SK-N-SH treated with all-trans-retinoic acid at 6 μM for 48 hours (cell line): ENCODE measurements at regions not wholly inside any gene's neighbourhood (a gene's known extent, or its start where the extent isn't known, plus 50 kb on each side); places are given as distances from the start of the nearest gene placed in this dataset.

Experiments used
- ATAC-seq: fragments of 200-7000 bp; cut with Tn5 transposase; 3 replicates; pipeline ENCODE4 v1.9.1; 2020; ENCODE audit warnings: mild to moderate bottlenecking, moderate library complexity
- ARNTL ChIP-seq: fragments of 450-650 bp; formaldehyde crosslinking; IDR thresholded peaks from 2 replicates; pipeline ENCODE4 v1.5.0; 2020; ENCODE audit warnings: low read depth, mild to moderate bottlenecking, moderate library complexity, borderline replicate concordance
- BACH2 ChIP-seq: fragments of 250-450 bp; sonication (Bioruptor Pico); IDR thresholded peaks from 2 replicates; pipeline ENCODE4 v1.9.0; 2021; ENCODE audit warnings: mild to moderate bottlenecking, borderline replicate concordance
- CSDC2 ChIP-seq: fragments of 250-450 bp; sonication (Bioruptor Pico); IDR thresholded peaks from 2 replicates; pipeline ENCODE4 v1.5.0; 2020; ENCODE audit warnings: mild to moderate bottlenecking, moderate library complexity
- ESRRG ChIP-seq: fragments of 250-450 bp; sonication (Bioruptor Pico); IDR thresholded peaks from 2 replicates; pipeline ENCODE4 v1.6.1; 2021; ENCODE audit warnings: mild to moderate bottlenecking
- GLIS3 ChIP-seq: fragments of 250-450 bp; sonication (Bioruptor Pico); IDR thresholded peaks from 2 replicates; pipeline ENCODE4 v1.5.0; 2020; ENCODE audit warnings: mild to moderate bottlenecking, moderate library complexity
- ISL1 ChIP-seq: fragments of 250-450 bp; sonication (Bioruptor Pico); IDR thresholded peaks from 2 replicates; pipeline ENCODE4 v2.1.2; 2022; ENCODE audit warnings: mild to moderate bottlenecking, moderate library complexity
- OSR1 ChIP-seq: fragments of 250-450 bp; sonication (Bioruptor Pico); IDR thresholded peaks from 2 replicates; pipeline ENCODE4 v1.8.0; 2022; ENCODE audit warnings: moderate library complexity, mild to moderate bottlenecking, inconsistent platforms
- PPARA ChIP-seq: fragments of 250-450 bp; sonication (Bioruptor Pico); IDR thresholded peaks from 2 replicates; pipeline ENCODE4 v1.5.0; 2020; ENCODE audit warnings: mild to moderate bottlenecking, borderline replicate concordance
- RARB ChIP-seq: fragments of 250-450 bp; sonication (Bioruptor Pico); IDR thresholded peaks from 2 replicates; pipeline ENCODE4 v1.8.0; 2021; ENCODE audit warnings: mild to moderate bottlenecking, moderate library complexity
- SNAI2 ChIP-seq: fragments of 250-450 bp; sonication (Bioruptor Pico); IDR thresholded peaks from 2 replicates; pipeline ENCODE4 v1.5.0; 2020; ENCODE audit warnings: mild to moderate bottlenecking, moderate library complexity
- TCF4 ChIP-seq: fragments of 250-450 bp; sonication (Bioruptor Pico); IDR thresholded peaks from 2 replicates; pipeline ENCODE4 v1.8.0; 2021; ENCODE audit warnings: mild to moderate bottlenecking, moderate library complexity, borderline replicate concordance
- TOX ChIP-seq: fragments of 250-450 bp; sonication (Bioruptor Pico); IDR thresholded peaks from 2 replicates; pipeline ENCODE4 v1.8.0; 2021; ENCODE audit warnings: mild to moderate bottlenecking, moderate library complexity, borderline replicate concordance
- ZC3H10 ChIP-seq: fragments of 250-450 bp; sonication (Bioruptor Pico); IDR thresholded peaks from 2 replicates; pipeline ENCODE4 v1.5.1; 2021; ENCODE audit warnings: mild to moderate bottlenecking, moderate library complexity
- ZFP3 ChIP-seq: fragments of 250-450 bp; sonication (Bioruptor Pico); IDR thresholded peaks from 2 replicates; pipeline ENCODE4 v1.5.0; 2020; ENCODE audit warnings: mild to moderate bottlenecking, moderate library complexity
- ZFP30 ChIP-seq: fragments of 450-650 bp; formaldehyde crosslinking; IDR thresholded peaks from 2 replicates; pipeline ENCODE4 v1.5.0; 2022; ENCODE audit warnings: mild to moderate bottlenecking, moderate library complexity
- ZNF565 ChIP-seq: fragments of 450-650 bp; formaldehyde crosslinking; conservative IDR thresholded peaks from 2 replicates; pipeline ENCODE4 v1.5.0; 2020; ENCODE audit warnings: low read depth, mild to moderate bottlenecking, moderate library complexity
- ZNF8 ChIP-seq: fragments of 450-650 bp; formaldehyde crosslinking; IDR thresholded peaks from 2 replicates; pipeline ENCODE4 v1.5.0; 2020; ENCODE audit warnings: mild to moderate bottlenecking, moderate library complexity
- TF ChIP-seq, protein P1 (sequence below): fragments of 250-450 bp; sonication (Bioruptor Pico); IDR thresholded peaks from 2 replicates; pipeline ENCODE4 v1.5.1; 2021; ENCODE audit warnings: mild to moderate bottlenecking, moderate library complexity
- TF ChIP-seq, protein P2 (sequence below): fragments of 250-450 bp; sonication (Bioruptor Pico); IDR thresholded peaks from 2 replicates; pipeline ENCODE4 v1.5.0; 2020; ENCODE audit warnings: mild to moderate bottlenecking, moderate library complexity
- TF ChIP-seq, protein P3 (sequence below): fragments of 250-450 bp; sonication (Bioruptor Pico); IDR thresholded peaks from 2 replicates; pipeline ENCODE4 v1.8.0; 2021; ENCODE audit warnings: low read depth, mild to moderate bottlenecking, moderate library complexity, borderline replicate concordance
- TF ChIP-seq, protein P4 (sequence below): fragments of 250-450 bp; sonication (Bioruptor Pico); IDR thresholded peaks from 2 replicates; pipeline ENCODE4 v1.5.1; 2020; ENCODE audit warnings: low read depth, mild to moderate bottlenecking, moderate library complexity
- TF ChIP-seq, protein P5 (sequence below): fragments of 250-450 bp; sonication (Bioruptor Pico); IDR thresholded peaks from 2 replicates; pipeline ENCODE4 v1.8.0; 2020; ENCODE audit warnings: mild to moderate bottlenecking, moderate library complexity, borderline replicate concordance

DNA sequence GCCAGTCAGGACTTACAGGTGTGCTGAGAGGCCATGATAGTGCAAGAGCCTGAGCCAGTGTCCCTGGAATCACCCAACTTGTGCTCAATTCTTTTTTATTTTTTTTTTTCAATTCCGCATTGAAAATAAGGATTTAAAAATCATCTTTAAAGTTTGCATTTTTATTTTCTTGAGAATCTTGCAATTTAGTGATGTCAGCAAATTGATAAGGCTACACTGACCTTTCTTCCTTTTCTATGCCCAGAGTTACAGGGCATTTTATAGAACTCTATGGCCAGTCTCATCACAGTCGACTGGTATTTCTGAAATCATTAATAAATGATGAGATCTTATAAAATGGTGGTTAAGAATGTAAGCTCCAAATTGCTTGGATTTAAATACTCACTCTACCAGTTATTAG, 63.3 kb upstream of the PRKD1 start:
- no peak for ATAC-seq
- TF ChIP-seq PPARA (CRISPR knock-in tag) (no peak), ZFP30 (CRISPR knock-in tag) (no peak), ARNTL (CRISPR knock-in tag) (no peak)

DNA sequence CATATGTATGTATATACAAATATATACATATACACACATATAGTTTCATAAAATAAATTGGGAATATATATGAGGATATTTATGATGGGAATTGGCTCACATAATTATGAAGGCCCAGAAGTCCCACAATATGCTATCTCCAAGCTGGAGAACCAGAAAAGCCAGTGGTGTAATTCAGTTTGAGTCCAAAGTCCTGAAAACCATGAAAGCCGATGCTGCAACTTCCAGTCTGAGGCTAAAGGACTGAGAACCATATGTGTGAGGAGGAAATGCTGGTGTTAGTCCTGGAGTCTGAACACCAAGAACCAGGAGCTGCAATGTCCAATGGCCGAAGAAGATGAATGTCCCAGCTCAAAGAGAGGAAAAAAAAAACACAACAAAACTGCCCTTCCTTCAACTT, 65.5 kb upstream of the PRKD1 start:
- ATAC-seq = no peak
- TF ChIP-seq CSDC2 (CRISPR knock-in tag) = no peak
- no peak for TF ChIP-seq ESRRG (CRISPR knock-in tag)
- TF ChIP-seq ZNF565 (CRISPR knock-in tag) = no peak
- TF ChIP-seq OSR1 (CRISPR knock-in tag) = no peak
- no peak for TF ChIP-seq RARB
- TF ChIP-seq SNAI2 = no peak
- TF ChIP-seq ZNF8 (CRISPR knock-in tag) = no peak
- TF ChIP-seq GLIS3 = no peak
- no peak for TF ChIP-seq TOX (CRISPR knock-in tag)
- TF ChIP-seq ARNTL (CRISPR knock-in tag) = no peak
- TF ChIP-seq, protein P1, sequence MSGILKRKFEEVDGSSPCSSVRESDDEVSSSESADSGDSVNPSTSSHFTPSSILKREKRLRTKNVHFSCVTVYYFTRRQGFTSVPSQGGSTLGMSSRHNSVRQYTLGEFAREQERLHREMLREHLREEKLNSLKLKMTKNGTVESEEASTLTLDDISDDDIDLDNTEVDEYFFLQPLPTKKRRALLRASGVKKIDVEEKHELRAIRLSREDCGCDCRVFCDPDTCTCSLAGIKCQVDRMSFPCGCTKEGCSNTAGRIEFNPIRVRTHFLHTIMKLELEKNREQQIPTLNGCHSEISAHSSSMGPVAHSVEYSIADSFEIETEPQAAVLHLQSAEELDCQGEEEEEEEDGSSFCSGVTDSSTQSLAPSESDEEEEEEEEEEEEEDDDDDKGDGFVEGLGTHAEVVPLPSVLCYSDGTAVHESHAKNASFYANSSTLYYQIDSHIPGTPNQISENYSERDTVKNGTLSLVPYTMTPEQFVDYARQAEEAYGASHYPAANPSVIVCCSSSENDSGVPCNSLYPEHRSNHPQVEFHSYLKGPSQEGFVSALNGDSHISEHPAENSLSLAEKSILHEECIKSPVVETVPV (CRISPR knock-in tag) = no peak
- TF ChIP-seq ZFP3 (CRISPR knock-in tag) = no peak
- no peak for TF ChIP-seq BACH2 (CRISPR knock-in tag)
- TF ChIP-seq, protein P2, sequence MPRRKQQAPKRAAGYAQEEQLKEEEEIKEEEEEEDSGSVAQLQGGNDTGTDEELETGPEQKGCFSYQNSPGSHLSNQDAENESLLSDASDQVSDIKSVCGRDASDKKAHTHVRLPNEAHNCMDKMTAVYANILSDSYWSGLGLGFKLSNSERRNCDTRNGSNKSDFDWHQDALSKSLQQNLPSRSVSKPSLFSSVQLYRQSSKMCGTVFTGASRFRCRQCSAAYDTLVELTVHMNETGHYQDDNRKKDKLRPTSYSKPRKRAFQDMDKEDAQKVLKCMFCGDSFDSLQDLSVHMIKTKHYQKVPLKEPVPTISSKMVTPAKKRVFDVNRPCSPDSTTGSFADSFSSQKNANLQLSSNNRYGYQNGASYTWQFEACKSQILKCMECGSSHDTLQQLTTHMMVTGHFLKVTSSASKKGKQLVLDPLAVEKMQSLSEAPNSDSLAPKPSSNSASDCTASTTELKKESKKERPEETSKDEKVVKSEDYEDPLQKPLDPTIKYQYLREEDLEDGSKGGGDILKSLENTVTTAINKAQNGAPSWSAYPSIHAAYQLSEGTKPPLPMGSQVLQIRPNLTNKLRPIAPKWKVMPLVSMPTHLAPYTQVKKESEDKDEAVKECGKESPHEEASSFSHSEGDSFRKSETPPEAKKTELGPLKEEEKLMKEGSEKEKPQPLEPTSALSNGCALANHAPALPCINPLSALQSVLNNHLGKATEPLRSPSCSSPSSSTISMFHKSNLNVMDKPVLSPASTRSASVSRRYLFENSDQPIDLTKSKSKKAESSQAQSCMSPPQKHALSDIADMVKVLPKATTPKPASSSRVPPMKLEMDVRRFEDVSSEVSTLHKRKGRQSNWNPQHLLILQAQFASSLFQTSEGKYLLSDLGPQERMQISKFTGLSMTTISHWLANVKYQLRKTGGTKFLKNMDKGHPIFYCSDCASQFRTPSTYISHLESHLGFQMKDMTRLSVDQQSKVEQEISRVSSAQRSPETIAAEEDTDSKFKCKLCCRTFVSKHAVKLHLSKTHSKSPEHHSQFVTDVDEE (CRISPR knock-in tag) = no peak
- TF ChIP-seq, protein P3, sequence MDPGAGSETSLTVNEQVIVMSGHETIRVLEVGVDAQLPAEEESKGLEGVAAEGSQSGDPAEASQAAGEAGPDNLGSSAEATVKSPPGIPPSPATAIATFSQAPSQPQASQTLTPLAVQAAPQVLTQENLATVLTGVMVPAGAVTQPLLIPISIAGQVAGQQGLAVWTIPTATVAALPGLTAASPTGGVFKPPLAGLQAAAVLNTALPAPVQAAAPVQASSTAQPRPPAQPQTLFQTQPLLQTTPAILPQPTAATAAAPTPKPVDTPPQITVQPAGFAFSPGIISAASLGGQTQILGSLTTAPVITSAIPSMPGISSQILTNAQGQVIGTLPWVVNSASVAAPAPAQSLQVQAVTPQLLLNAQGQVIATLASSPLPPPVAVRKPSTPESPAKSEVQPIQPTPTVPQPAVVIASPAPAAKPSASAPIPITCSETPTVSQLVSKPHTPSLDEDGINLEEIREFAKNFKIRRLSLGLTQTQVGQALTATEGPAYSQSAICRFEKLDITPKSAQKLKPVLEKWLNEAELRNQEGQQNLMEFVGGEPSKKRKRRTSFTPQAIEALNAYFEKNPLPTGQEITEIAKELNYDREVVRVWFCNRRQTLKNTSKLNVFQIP (CRISPR knock-in tag) = no peak
- no peak for TF ChIP-seq ZFP30 (CRISPR knock-in tag)
- TF ChIP-seq, protein P4, sequence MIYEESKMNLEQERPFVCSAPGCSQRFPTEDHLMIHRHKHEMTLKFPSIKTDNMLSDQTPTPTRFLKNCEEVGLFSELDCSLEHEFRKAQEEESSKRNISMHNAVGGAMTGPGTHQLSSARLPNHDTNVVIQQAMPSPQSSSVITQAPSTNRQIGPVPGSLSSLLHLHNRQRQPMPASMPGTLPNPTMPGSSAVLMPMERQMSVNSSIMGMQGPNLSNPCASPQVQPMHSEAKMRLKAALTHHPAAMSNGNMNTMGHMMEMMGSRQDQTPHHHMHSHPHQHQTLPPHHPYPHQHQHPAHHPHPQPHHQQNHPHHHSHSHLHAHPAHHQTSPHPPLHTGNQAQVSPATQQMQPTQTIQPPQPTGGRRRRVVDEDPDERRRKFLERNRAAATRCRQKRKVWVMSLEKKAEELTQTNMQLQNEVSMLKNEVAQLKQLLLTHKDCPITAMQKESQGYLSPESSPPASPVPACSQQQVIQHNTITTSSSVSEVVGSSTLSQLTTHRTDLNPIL = no peak
- TF ChIP-seq TCF4 (CRISPR knock-in tag) = no peak
- no peak for TF ChIP-seq ISL1 (CRISPR knock-in tag)
- TF ChIP-seq PPARA (CRISPR knock-in tag) = no peak

DNA sequence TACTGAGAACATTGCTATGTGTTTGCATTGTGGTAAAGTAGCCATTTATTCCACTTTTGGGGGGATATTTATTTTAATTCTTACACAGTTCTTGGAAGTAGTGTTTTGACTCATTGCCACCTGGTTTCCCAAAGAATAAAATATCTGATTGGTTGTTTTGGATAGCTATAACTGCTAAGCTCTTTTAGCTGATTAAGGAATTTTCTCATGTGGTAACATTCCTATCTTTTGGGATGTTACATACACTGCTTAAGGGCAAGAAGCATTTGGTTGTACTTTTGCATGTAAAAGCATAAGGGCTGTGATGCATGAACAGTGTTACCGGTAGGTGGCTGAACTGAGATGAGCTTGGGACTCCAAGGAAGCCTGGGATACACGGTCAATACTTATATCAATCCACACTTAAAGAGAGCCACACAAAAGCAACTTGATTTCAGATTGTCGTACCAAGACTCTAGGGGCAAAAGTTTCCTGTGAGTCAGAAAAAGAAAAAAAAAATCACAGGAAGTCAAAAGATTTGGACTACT, 71.4 kb upstream of the PRKD1 start:
- no peak for ATAC-seq
- no peak for TF ChIP-seq ARNTL (CRISPR knock-in tag)
- no peak for TF ChIP-seq ZFP30 (CRISPR knock-in tag)
- TF ChIP-seq, protein P5, sequence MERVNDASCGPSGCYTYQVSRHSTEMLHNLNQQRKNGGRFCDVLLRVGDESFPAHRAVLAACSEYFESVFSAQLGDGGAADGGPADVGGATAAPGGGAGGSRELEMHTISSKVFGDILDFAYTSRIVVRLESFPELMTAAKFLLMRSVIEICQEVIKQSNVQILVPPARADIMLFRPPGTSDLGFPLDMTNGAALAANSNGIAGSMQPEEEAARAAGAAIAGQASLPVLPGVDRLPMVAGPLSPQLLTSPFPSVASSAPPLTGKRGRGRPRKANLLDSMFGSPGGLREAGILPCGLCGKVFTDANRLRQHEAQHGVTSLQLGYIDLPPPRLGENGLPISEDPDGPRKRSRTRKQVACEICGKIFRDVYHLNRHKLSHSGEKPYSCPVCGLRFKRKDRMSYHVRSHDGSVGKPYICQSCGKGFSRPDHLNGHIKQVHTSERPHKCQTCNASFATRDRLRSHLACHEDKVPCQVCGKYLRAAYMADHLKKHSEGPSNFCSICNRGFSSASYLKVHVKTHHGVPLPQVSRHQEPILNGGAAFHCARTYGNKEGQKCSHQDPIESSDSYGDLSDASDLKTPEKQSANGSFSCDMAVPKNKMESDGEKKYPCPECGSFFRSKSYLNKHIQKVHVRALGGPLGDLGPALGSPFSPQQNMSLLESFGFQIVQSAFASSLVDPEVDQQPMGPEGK (CRISPR knock-in tag) = no peak
- no peak for TF ChIP-seq PPARA (CRISPR knock-in tag)
- TF ChIP-seq ZC3H10 (CRISPR knock-in tag) = no peak
- no peak for TF ChIP-seq ZNF565 (CRISPR knock-in tag)
- no peak for TF ChIP-seq ISL1 (CRISPR knock-in tag)
- TF ChIP-seq, protein P3 (CRISPR knock-in tag) = no peak
- no peak for TF ChIP-seq TOX (CRISPR knock-in tag)
- no peak for TF ChIP-seq TCF4 (CRISPR knock-in tag)
- TF ChIP-seq OSR1 (CRISPR knock-in tag) = no peak
- no peak for TF ChIP-seq ZNF8 (CRISPR knock-in tag)
- no peak for TF ChIP-seq SNAI2
- TF ChIP-seq, protein P2 (CRISPR knock-in tag) = no peak
- TF ChIP-seq ESRRG (CRISPR knock-in tag) = no peak
- no peak for TF ChIP-seq BACH2 (CRISPR knock-in tag)
- no peak for TF ChIP-seq RARB
- no peak for TF ChIP-seq CSDC2 (CRISPR knock-in tag)
